Neural crest cell (in vitro differentiated cells): ENCODE measurements at regions not wholly inside any gene's neighbourhood (a gene's known extent, or its start where the extent isn't known, plus 50 kb on each side); places are given as distances from the start of the nearest gene placed in this dataset. TPM values are rescaled to one million over a fixed set of nuclear protein-coding genes. Genes with fewer than 3 reads are reported as not detected.

Source experiments
- DNase-seq: peaks from one replicate; pipeline ENCODE4 v3.0.0; 2021; ENCODE audit warnings: low read depth, mixed read lengths, low spot score
- H3K27ac Mint-ChIP-seq: one replicate; pipeline ENCODE4 v1.8.0; 2021; ENCODE audit warnings: mild to moderate bottlenecking, mixed read lengths; ENCODE audit not compliant: unreplicated experiment
- H3K27me3 Mint-ChIP-seq: 2 replicates; pipeline ENCODE4 v1.8.0; 2021; ENCODE audit warnings: low read depth, mild to moderate bottlenecking, mixed read lengths
- H3K36me3 Mint-ChIP-seq: 2 replicates; pipeline ENCODE4 v1.8.0; 2021; ENCODE audit warnings: low read depth, mild to moderate bottlenecking, mixed read lengths
- H3K4me1 Mint-ChIP-seq: 2 replicates; pipeline ENCODE4 v1.8.0; 2021; ENCODE audit warnings: mixed read lengths
- H3K4me3 Mint-ChIP-seq: one replicate; pipeline ENCODE4 v1.8.0; 2021; ENCODE audit warnings: mild to moderate bottlenecking, mixed read lengths
- H3K9me3 Mint-ChIP-seq: 2 replicates; pipeline ENCODE4 v1.8.0; 2021; ENCODE audit warnings: mixed read lengths
- microRNA-seq: library from miRNA; unstranded; fragments of <30 nt; microRNA quantifications from one replicate; pipeline ENCODE4, GENCODE V29; 2020
- TF ChIP-seq, protein P1 (sequence below): fragments of 200-600 bp; sonication (generic); conservative IDR thresholded peaks from 2 replicates; pipeline ENCODE4 v1.5.0; 2021; ENCODE audit warnings: antibody characterized with exemption, mild to moderate bottlenecking

DNA sequence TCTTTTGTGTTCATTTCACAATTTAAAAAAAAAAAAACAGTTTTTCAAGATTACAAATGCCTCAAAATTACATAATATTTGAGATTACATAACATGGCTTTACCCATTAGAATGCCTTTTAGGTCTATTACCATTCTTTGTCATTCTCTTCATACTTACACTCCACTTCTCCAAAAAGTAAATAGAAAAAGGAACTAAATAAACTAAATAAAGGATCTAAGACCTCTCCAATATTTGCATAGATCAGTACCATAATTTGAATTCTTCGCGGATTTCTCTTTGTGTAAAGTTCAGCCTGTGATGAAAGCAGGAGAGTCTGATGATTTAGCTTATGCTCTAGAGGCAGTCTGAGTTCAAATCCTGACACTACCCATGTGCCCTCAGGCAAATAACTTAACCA, 56.4 kb upstream of the C1GALT1 start:
- H3K27ac Mint-ChIP-seq: no peak overlapping the region
- H3K4me3 Mint-ChIP-seq: no peak overlapping the region
- H3K36me3 Mint-ChIP-seq: no peaks in the 10 kb centered on the region
- H3K4me1 Mint-ChIP-seq: peaks cover 1% of the 10 kb centered on the region
- no peak for DNase-seq
- TF ChIP-seq, protein P1, sequence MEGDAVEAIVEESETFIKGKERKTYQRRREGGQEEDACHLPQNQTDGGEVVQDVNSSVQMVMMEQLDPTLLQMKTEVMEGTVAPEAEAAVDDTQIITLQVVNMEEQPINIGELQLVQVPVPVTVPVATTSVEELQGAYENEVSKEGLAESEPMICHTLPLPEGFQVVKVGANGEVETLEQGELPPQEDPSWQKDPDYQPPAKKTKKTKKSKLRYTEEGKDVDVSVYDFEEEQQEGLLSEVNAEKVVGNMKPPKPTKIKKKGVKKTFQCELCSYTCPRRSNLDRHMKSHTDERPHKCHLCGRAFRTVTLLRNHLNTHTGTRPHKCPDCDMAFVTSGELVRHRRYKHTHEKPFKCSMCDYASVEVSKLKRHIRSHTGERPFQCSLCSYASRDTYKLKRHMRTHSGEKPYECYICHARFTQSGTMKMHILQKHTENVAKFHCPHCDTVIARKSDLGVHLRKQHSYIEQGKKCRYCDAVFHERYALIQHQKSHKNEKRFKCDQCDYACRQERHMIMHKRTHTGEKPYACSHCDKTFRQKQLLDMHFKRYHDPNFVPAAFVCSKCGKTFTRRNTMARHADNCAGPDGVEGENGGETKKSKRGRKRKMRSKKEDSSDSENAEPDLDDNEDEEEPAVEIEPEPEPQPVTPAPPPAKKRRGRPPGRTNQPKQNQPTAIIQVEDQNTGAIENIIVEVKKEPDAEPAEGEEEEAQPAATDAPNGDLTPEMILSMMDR: no peak
- H3K9me3 Mint-ChIP-seq: peaks cover 3% of the 10 kb centered on the region
- no peaks in the 10 kb centered on the region for H3K27me3 Mint-ChIP-seq

DNA sequence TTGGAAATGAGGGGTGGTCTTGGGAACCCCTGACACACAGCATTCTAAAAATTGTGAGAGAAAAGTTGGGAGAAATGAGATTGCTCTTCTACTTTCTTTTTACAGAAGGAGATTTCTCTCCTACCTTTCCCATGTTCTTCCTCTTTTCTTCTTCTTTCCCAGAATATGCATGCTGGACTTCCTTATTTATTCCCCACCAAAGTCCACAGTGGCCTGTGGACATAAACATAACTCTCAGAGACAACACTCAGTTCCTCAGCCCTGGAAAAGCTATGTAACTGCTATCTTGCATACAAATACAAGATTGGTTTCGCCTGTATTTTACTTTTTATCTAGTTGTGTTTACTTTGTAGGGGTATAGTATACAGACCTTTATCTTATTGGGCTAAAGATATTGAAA, 54.6 kb upstream of the C1GALT1 start:
- TF ChIP-seq, protein P1: no peak
- no peak overlapping the region for H3K27ac Mint-ChIP-seq
- H3K4me3 Mint-ChIP-seq: no peak overlapping the region
- H3K9me3 Mint-ChIP-seq: peaks cover 3% of the 10 kb centered on the region
- H3K4me1 Mint-ChIP-seq: peaks cover 5% of the 10 kb centered on the region
- DNase-seq: no peak
- no peaks in the 10 kb centered on the region for H3K27me3 Mint-ChIP-seq
- H3K36me3 Mint-ChIP-seq: no peaks in the 10 kb centered on the region

DNA sequence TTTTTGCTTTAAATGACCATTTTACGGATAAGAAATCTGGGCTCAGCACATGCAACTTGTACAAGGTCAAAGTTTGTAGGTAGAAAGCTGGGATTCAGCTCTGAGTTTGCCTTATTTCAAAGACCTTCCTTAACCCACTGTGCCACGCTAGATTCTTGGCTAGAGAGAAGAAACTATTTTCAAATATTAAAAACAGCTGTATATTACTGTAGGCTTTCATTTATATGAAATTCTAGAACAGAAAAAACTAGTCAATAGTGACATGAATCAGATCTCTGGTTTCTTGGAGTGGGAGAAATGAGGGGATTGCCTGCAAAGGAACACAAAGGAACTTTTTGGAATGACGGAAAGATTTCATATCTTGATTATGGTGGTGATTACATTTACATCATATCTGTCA, 53.0 kb upstream of the C1GALT1 start:
- no peaks in the 10 kb centered on the region for H3K27me3 Mint-ChIP-seq
- TF ChIP-seq, protein P1: no peak
- peaks cover under 1% of the 10 kb centered on the region for H3K9me3 Mint-ChIP-seq
- DNase-seq: no peak
- H3K27ac Mint-ChIP-seq: no peak overlapping the region
- H3K36me3 Mint-ChIP-seq: no peaks in the 10 kb centered on the region
- H3K4me3 Mint-ChIP-seq: no peak overlapping the region
- peaks cover 14% of the 10 kb centered on the region for H3K4me1 Mint-ChIP-seq

DNA sequence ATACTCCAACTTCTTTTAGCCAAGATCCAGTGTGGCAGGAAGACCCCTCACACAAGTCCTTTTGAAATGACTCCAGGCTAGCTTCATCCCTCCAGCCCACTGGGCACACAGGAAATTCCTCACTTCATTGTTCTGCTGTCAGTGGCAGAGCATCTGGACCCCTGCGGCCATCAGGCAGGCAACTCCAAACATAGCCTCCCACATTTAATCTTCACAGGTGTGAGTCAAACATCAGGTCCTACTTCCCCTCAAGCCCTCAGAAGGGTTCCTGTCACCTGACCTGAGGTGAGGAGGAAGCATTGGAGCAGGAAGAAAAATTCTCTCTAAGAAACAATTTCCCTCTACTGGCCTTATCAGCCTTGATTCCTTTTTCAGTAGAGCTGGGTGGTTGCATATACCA, 51.1 kb upstream of the C1GALT1 start:
- Mint-ChIP-seq H3K27ac (no peak overlapping the region), H3K9me3 (no peaks in the 10 kb centered on the region), H3K36me3 (no peaks in the 10 kb centered on the region), H3K27me3 (no peaks in the 10 kb centered on the region), H3K4me3 (no peak overlapping the region), H3K4me1 (peaks cover 14% of the 10 kb centered on the region)
- DNase-seq: no peak
- TF ChIP-seq, protein P1: no peak

Small RNA genes in the stretch of these regions (microRNA-seq; reads per million reads assigned to microRNA genes)
- gene MIR3683: not detected
